HepG2 (cell line): ENCODE measurements at regions not wholly inside any gene's neighbourhood (a gene's known extent, or its start where the extent isn't known, plus 50 kb on each side); places are given as distances from the start of the nearest gene placed in this dataset.

ENCODE experiments used
- ATAC-seq: fragments of 200-7000 bp; cut with Tn5 transposase; 3 replicates; pipeline ENCODE4 v1.9.1; 2020; ENCODE audit warnings: mild to moderate bottlenecking, moderate library complexity
- BruUV-seq: library from RNA; stranded (reverse); fragments of 400-500 nt; replicated peaks from 2 replicates; lab custom pipeline; 2021; lab: Mats Ljungman, UMichigan
- CTCF ChIA-PET: fragments of 300-600 bp; formaldehyde crosslinking; extraction: SDS; loops from one replicate; lab custom pipeline; 2021; ENCODE audit warnings: low total read pairs, inconsistent platforms, low intra/inter-chr PET ratio; lab: Yijun Ruan, JAX
- POLR2A ChIA-PET: fragments of 350-600 bp; sonication (Branson Sonifier 250); formaldehyde crosslinking; loops from one replicate; lab custom pipeline; 2020; ENCODE audit warnings: antibody characterized with exemption, inconsistent platforms; lab: Yijun Ruan, JAX
- DNase-seq: peaks from one replicate; pipeline ENCODE4 v3.0.0-alpha.2; 2015; ENCODE audit warnings: low spot score
- FAIRE-seq: peaks from 3 replicates; lab custom pipeline; 2011; peaks lifted over from hg19 to GRCh38; lab: Jason Lieb, UNC
- H2AFZ ChIP-seq: one replicate; pipeline ENCODE4 v1.6.1; 2011; ENCODE audit warnings: low read length, inconsistent platforms
- H3K27ac ChIP-seq: fragments of 300-600 bp; 3 replicates; pipeline ENCODE4 v1.8.0; 2011; ENCODE audit warnings: mixed run types, mild to moderate bottlenecking, mixed read lengths, low read length, inconsistent platforms; ENCODE audit not compliant: insufficient read depth; ENCODE audit errors: extremely low read length
- H3K27me3 ChIP-seq, 2 experiments: fragments of 200-600 bp in 1 of 2; 2 replicates in 1 of 2; 3 replicates in 1 of 2; pipeline versions ENCODE4 v1.6.0 to v1.8.0; 2011; ENCODE audit warnings: low read length in 2 of 2, mild to moderate bottlenecking in 2 of 2, moderate library complexity in 2 of 2, inconsistent platforms in 1 of 2; ENCODE audit not compliant: insufficient read depth in 2 of 2, control insufficient read depth in 1 of 2
- H3K36me3 ChIP-seq, 2 experiments: fragments of 200-600 bp in 1 of 2; replicated peaks in 1 of 2; 2 replicates in 1 of 2; 3 replicates in 1 of 2; pipeline versions ENCODE4 v1.5.1 to v1.8.0; 2011; ENCODE audit warnings: low read length in 2 of 2, inconsistent platforms in 1 of 2; ENCODE audit not compliant: insufficient read depth in 2 of 2, control insufficient read depth in 1 of 2
- H3K4me1 ChIP-seq: 2 replicates; pipeline ENCODE4 v1.5.1; 2012; ENCODE audit warnings: low read length, inconsistent platforms; ENCODE audit not compliant: insufficient read depth
- H3K4me2 ChIP-seq: 2 replicates; pipeline ENCODE4 v1.6.0; 2011; ENCODE audit warnings: low read depth, low read length, inconsistent platforms
- H3K4me3 ChIP-seq, 3 experiments: fragments of 200-600 bp in 1 of 3; sonication (generic), shearing (Covaris generic) in 1 of 3; replicated peaks in 1 of 3; 2 replicates each; pipeline ENCODE4 v1.5.1; 2011 to 2016; ENCODE audit warnings: low read length in 3 of 3, inconsistent platforms in 2 of 3, low read depth in 2 of 3, mild to moderate bottlenecking in 2 of 3, control low read depth in 1 of 3, mixed read lengths in 1 of 3; ENCODE audit not compliant: insufficient read depth in 1 of 3
- H3K79me2 ChIP-seq: one replicate; pipeline ENCODE4 v1.6.1; 2011; ENCODE audit warnings: low read length, inconsistent platforms; ENCODE audit not compliant: insufficient read depth
- H3K9ac ChIP-seq: 2 replicates; pipeline ENCODE4 v1.6.0; 2011; ENCODE audit warnings: mild to moderate bottlenecking, low read depth, low read length, inconsistent platforms; ENCODE audit not compliant: insufficient read depth
- H3K9me3 ChIP-seq: 2 replicates; pipeline ENCODE4 v1.5.1; 2012; ENCODE audit warnings: mild to moderate bottlenecking, low read length
- H4K20me1 ChIP-seq: 2 replicates; pipeline ENCODE4 v1.6.0; 2011; ENCODE audit warnings: inconsistent platforms, mild to moderate bottlenecking, low read length, moderate library complexity; ENCODE audit not compliant: insufficient read depth
- AHR ChIP-seq: IDR thresholded peaks from 2 replicates; pipeline ENCODE4 v1.6.1; 2018; ENCODE audit warnings: missing genetic modification reagents, missing compliant biosample characterization
- ATF4 ChIP-seq, 2 experiments: fragments of 450-650 bp in 1 of 2; sonication (generic) in 1 of 2; formaldehyde crosslinking; IDR thresholded peaks; 2 replicates each; pipeline versions ENCODE4 v1.5.0 to v1.8.0; 2020 to 2022; ENCODE audit warnings: mild to moderate bottlenecking in 1 of 2, missing genetic modification reagents in 1 of 2
- ATF7 ChIP-seq, 2 experiments: fragments of 450-650 bp in 1 of 2; sonication (generic) in 1 of 2; formaldehyde crosslinking in 1 of 2; IDR thresholded peaks; 2 replicates each; pipeline versions ENCODE4 v1.4.0 to v1.6.1; 2016 to 2020; ENCODE audit warnings: antibody characterized with exemption in 1 of 2, mild to moderate bottlenecking in 1 of 2, missing genetic modification reagents in 1 of 2
- BATF2 ChIP-seq: sonication (generic); formaldehyde crosslinking; IDR thresholded peaks from 2 replicates; pipeline ENCODE4 v1.8.0; 2022; ENCODE audit warnings: mild to moderate bottlenecking, missing genetic modification reagents, moderate library complexity
- CEBPB ChIP-seq: IDR thresholded peaks from 2 replicates; pipeline ENCODE4 v1.6.1; 2011; ENCODE audit warnings: low read depth, low read length, improper control_type of control experiment, borderline replicate concordance
- CEBPG ChIP-seq: IDR thresholded peaks from 2 replicates; pipeline ENCODE4 v1.6.1; 2016
- HOMEZ ChIP-seq: IDR thresholded peaks from 2 replicates; pipeline ENCODE4 v1.6.1; 2016; ENCODE audit warnings: low read depth
- HOXA3 ChIP-seq: sonication (generic); formaldehyde crosslinking; IDR thresholded peaks from 2 replicates; pipeline ENCODE4 v1.5.0; 2020; ENCODE audit warnings: missing genetic modification reagents
- MAZ ChIP-seq, 2 experiments: sonication (generic) in 1 of 2; formaldehyde crosslinking in 1 of 2; IDR thresholded peaks; 2 replicates each; pipeline versions ENCODE4 v1.5.0 to v1.6.1; 2012 to 2020; ENCODE audit warnings: low read depth in 2 of 2, mild to moderate bottlenecking in 2 of 2, borderline replicate concordance in 1 of 2, improper control_type of control experiment in 1 of 2, low read length in 1 of 2, missing genetic modification reagents in 1 of 2, moderate library complexity in 1 of 2
- PITX1 ChIP-seq: sonication (generic); formaldehyde crosslinking; IDR thresholded peaks from 2 replicates; pipeline ENCODE4 v1.5.1; 2020; ENCODE audit warnings: mild to moderate bottlenecking, missing genetic modification reagents
- SAFB2 ChIP-seq: sonication (generic); formaldehyde crosslinking; IDR thresholded peaks from 2 replicates; pipeline ENCODE4 v1.5.1; 2020; ENCODE audit warnings: missing genetic modification reagents, low read depth, mild to moderate bottlenecking, borderline replicate concordance
- ZNF510 ChIP-seq: sonication (generic); formaldehyde crosslinking; IDR thresholded peaks from 2 replicates; pipeline ENCODE4 v1.4.0; 2020; ENCODE audit warnings: low read depth, mild to moderate bottlenecking, missing genetic modification reagents
- ZNF713 ChIP-seq: sonication (generic); formaldehyde crosslinking; IDR thresholded peaks from 2 replicates; pipeline ENCODE4 v1.4.0; 2020; ENCODE audit warnings: mild to moderate bottlenecking, missing genetic modification reagents
- ZNF781 ChIP-seq: sonication (generic); formaldehyde crosslinking; IDR thresholded peaks from 2 replicates; pipeline ENCODE4 v1.5.1; 2020; ENCODE audit warnings: borderline replicate concordance, mild to moderate bottlenecking, missing genetic modification reagents; ENCODE audit errors: not compliant biosample characterization
- ZNF792 ChIP-seq: IDR thresholded peaks from 2 replicates; pipeline ENCODE4 v1.6.1; 2016
- ZNF816 ChIP-seq: sonication (generic); formaldehyde crosslinking; IDR thresholded peaks from 2 replicates; pipeline ENCODE4 v1.8.0; 2022; ENCODE audit warnings: missing genetic modification reagents, mild to moderate bottlenecking, borderline replicate concordance
- ZNF883 ChIP-seq: sonication (generic); formaldehyde crosslinking; IDR thresholded peaks from 2 replicates; pipeline ENCODE4 v1.5.1; 2020; ENCODE audit warnings: mild to moderate bottlenecking, missing genetic modification reagents; ENCODE audit errors: not compliant biosample characterization
- WGBS: methylation state at CpG from one replicate; pipeline ENCODE4 v1.1.6; 2017; ENCODE audit warnings: low lambda C conversion rate; 5-methylcytosine and 5-hydroxymethylcytosine counted together
- in situ Hi-C: cut with HindIII; loops from 2 replicates; pipeline ENCODE4 v1.10.0; 2017; ENCODE audit warnings: low pct_unique_long_range_greater_than_20kb; ENCODE audit not compliant: extremely low pct_ligation_motif_present
- intact Hi-C: fragments of 100-400 bp; cut with micrococcal nuclease; formaldehyde crosslinking; loops from one replicate; pipeline ENCODE4 v1.10.0; 2022; ENCODE audit not compliant: unreplicated experiment

GRCh38 chr17:70683936-70684335 is 514.6 kb downstream of the KCNJ2 start:
- no peaks in the 10 kb centered on the region for H3K9me3 ChIP-seq
- no peak overlapping the region for H3K4me2 ChIP-seq
- ChIA-PET CTCF (no interaction called here), POLR2A (no interaction called here)
- no peaks in the 10 kb centered on the region for H3K79me2 ChIP-seq
- H3K4me1 ChIP-seq = peaks cover 1% of the 10 kb centered on the region
- no peak for TF ChIP-seq SAFB2 (CRISPR knock-in tag)
- no peak for TF ChIP-seq ZNF713
- TF ChIP-seq ZNF883 (CRISPR knock-in tag) = no peak
- TF ChIP-seq ZNF792 (CRISPR knock-in tag) = no peak
- no peak for TF ChIP-seq ZNF510 (CRISPR knock-in tag)
- TF ChIP-seq ZNF816 = no peak
- TF ChIP-seq BATF2 = no peak
- no peak for TF ChIP-seq ZNF781 (CRISPR knock-in tag)
- no peak for TF ChIP-seq HOXA3
- 0% methylated on average over 4 of the region's 4 CpGs for WGBS
- no peak overlapping the region for H3K27ac ChIP-seq
- no peaks in the 10 kb centered on the region for H3K27me3 ChIP-seq
- BruUV-seq = no TSS peak
- no peak for DNase-seq
- no peak overlapping the region for H2AFZ ChIP-seq
- intact Hi-C loops (no loop called here), in situ Hi-C loops (no loop called here)
- no peak overlapping the region for H3K4me3 ChIP-seq
- no peak for ATAC-seq
- no peak for FAIRE-seq
- H4K20me1 ChIP-seq = no peaks in the 10 kb centered on the region
- H3K36me3 ChIP-seq = no peaks in the 10 kb centered on the region
- H3K9ac ChIP-seq = no peak overlapping the region

GRCh38 chr17:70687421-70687820 is 518.1 kb downstream of the KCNJ2 start:
- Histone ChIP-seq H4K20me1 (no peaks in the 10 kb centered on the region), H3K79me2 (no peaks in the 10 kb centered on the region), H3K36me3 (no peaks in the 10 kb centered on the region), H3K27me3 (no peaks in the 10 kb centered on the region), H3K4me2 (no peak overlapping the region), H3K4me3 (no peak overlapping the region), H2AFZ (no peak overlapping the region), H3K4me1 (no peaks in the 10 kb centered on the region), H3K27ac (no peak overlapping the region), H3K9me3 (no peaks in the 10 kb centered on the region), H3K9ac (no peak overlapping the region)
- intact Hi-C loops (no loop called here), in situ Hi-C loops (no loop called here)
- BruUV-seq = no TSS peak
- ChIA-PET POLR2A (no interaction called here), CTCF (no interaction called here)
- ATAC-seq = no peak
- peak; percentile 60 for TF ChIP-seq ATF7 (IDR thresholded peaks at IDR 0.05)
- no peak for TF ChIP-seq ATF7 (CRISPR knock-in tag; IDR thresholded peaks at IDR 0.05)
- no peak for TF ChIP-seq MAZ (IDR thresholded peaks at IDR 0.05; ENCODE audit: borderline replicate concordance, low read depth, low read length)
- no peak for TF ChIP-seq MAZ (CRISPR knock-in tag; IDR thresholded peaks at IDR 0.05; ENCODE audit: low read depth)
- no peak for TF ChIP-seq HOMEZ (CRISPR knock-in tag)
- TF ChIP-seq CEBPB = peak; percentile 65; the same call in 1 of the 2 replicates
- TF ChIP-seq CEBPG (CRISPR knock-in tag) = peak; percentile 25; the same call in 1 of the 2 replicates
- TF ChIP-seq ATF4 (CRISPR knock-in tag; IDR thresholded peaks at IDR 0.05) = 0 out of 4 replicates have a peak, but pooled peaks of 1 of the 2 experiments have one; percentile 25
- TF ChIP-seq PITX1 (CRISPR knock-in tag) = no peak
- no peak for TF ChIP-seq AHR (CRISPR knock-in tag)
- WGBS = 5% methylated on average over 1 of the region's 1 CpG
- no peak for DNase-seq
- FAIRE-seq = no peak
